Hepatocyte (in vitro differentiated cells): ENCODE measurements at regions not wholly inside any gene's neighbourhood (a gene's known extent, or its start where the extent isn't known, plus 50 kb on each side); places are given as distances from the start of the nearest gene placed in this dataset.

ENCODE experiments used
- DNase-seq: peaks from one replicate; pipeline ENCODE4 v3.0.0-alpha.2; 2016; ENCODE audit warnings: low spot score
- H2AFZ ChIP-seq: fragments of 200-600 bp; sonication (generic); 2 replicates; pipeline ENCODE4 v1.6.0; 2016; ENCODE audit warnings: antibody characterized with exemption, mild to moderate bottlenecking
- H3K27ac ChIP-seq: fragments of 200-600 bp; sonication (generic); 2 replicates; pipeline ENCODE4 v1.5.1; 2016; ENCODE audit warnings: mild to moderate bottlenecking
- H3K27me3 ChIP-seq: fragments of 200-600 bp; sonication (generic); 2 replicates; pipeline ENCODE4 v1.6.1; 2016
- H3K36me3 ChIP-seq: fragments of 200-600 bp; sonication (generic); replicated peaks from 2 replicates; pipeline ENCODE4 v1.5.1; 2016; ENCODE audit warnings: low read depth; ENCODE audit not compliant: insufficient read depth
- H3K4me1 ChIP-seq: fragments of 200-600 bp; sonication (generic); 2 replicates; pipeline ENCODE4 v1.5.1; 2016; ENCODE audit warnings: mild to moderate bottlenecking, moderate library complexity; ENCODE audit not compliant: insufficient read depth
- H3K4me2 ChIP-seq: fragments of 200-600 bp; sonication (generic); 2 replicates; pipeline ENCODE4 v1.6.0; 2016
- H3K4me3 ChIP-seq: fragments of 200-600 bp; sonication (generic); 2 replicates; pipeline ENCODE4 v1.5.1; 2016; ENCODE audit warnings: mild to moderate bottlenecking
- H3K79me2 ChIP-seq: fragments of 200-600 bp; sonication (generic); 2 replicates; pipeline ENCODE4 v1.6.0; 2017; ENCODE audit warnings: mild to moderate bottlenecking
- H3K9me2 ChIP-seq: fragments of 200-600 bp; sonication (generic); replicated peaks from 2 replicates; pipeline ENCODE4 v1.6.0; 2017; ENCODE audit warnings: mild to moderate bottlenecking; ENCODE audit not compliant: insufficient read depth
- H3K9me3 ChIP-seq: fragments of 200-600 bp; sonication (generic); 2 replicates; pipeline ENCODE4 v1.5.1; 2016; ENCODE audit warnings: low read depth, mild to moderate bottlenecking
- H4K20me1 ChIP-seq: fragments of 200-600 bp; sonication (generic); 2 replicates; pipeline ENCODE4 v1.6.0; 2016; ENCODE audit warnings: mild to moderate bottlenecking; ENCODE audit not compliant: insufficient read depth, poor library complexity, severe bottlenecking
- CTCF ChIP-seq: fragments of 200-600 bp; sonication (generic); IDR thresholded peaks from 2 replicates; pipeline ENCODE4 v1.5.1; 2016; ENCODE audit warnings: antibody characterized with exemption, mild to moderate bottlenecking; ENCODE audit not compliant: poor library complexity
- EZH2 ChIP-seq: fragments of 200-600 bp; sonication (generic); IDR thresholded peaks from 2 replicates; pipeline ENCODE4 v1.6.1; 2016; ENCODE audit warnings: antibody characterized with exemption, mild to moderate bottlenecking, borderline replicate concordance
- EZH2phosphoT487 ChIP-seq: fragments of 200-600 bp; sonication (generic); IDR thresholded peaks from one replicate; pipeline ENCODE4 v1.6.1; 2018; ENCODE audit warnings: antibody characterized with exemption, mild to moderate bottlenecking, low read depth, moderate library complexity; ENCODE audit not compliant: unreplicated experiment, severe bottlenecking
- WGBS: methylation state at CpG from one replicate; pipeline ENCODE4 v1.1.6; 2016; ENCODE audit warnings: low lambda C conversion rate; ENCODE audit errors: missing lambda C conversion rate; 5-methylcytosine and 5-hydroxymethylcytosine counted together

- no peak overlapping the region for H3K27ac ChIP-seq
- H3K4me2 ChIP-seq, result no peak overlapping the region
- H3K9me2 ChIP-seq, result no peaks in the 10 kb centered on the region
- no peaks in the 10 kb centered on the region for H3K79me2 ChIP-seq
- TF ChIP-seq EZH2phosphoT487 (no peak), CTCF (no peak), EZH2 (no peak)
- H3K9me3 ChIP-seq, result no peaks in the 10 kb centered on the region
- no peaks in the 10 kb centered on the region for H3K27me3 ChIP-seq
- H2AFZ ChIP-seq, result no peak overlapping the region
- H4K20me1 ChIP-seq, result no peaks in the 10 kb centered on the region
- 89% methylated on average over 7 of the region's 7 CpGs for WGBS
- no peak for DNase-seq
- H3K36me3 ChIP-seq, result no peaks in the 10 kb centered on the region
- H3K4me1 ChIP-seq, result no peaks in the 10 kb centered on the region
- H3K4me3 ChIP-seq, result no peak overlapping the region
Observed at GRCh38 chr2:9681427-9681817, 50.6 kb upstream of the YWHAQ start.

DNA sequence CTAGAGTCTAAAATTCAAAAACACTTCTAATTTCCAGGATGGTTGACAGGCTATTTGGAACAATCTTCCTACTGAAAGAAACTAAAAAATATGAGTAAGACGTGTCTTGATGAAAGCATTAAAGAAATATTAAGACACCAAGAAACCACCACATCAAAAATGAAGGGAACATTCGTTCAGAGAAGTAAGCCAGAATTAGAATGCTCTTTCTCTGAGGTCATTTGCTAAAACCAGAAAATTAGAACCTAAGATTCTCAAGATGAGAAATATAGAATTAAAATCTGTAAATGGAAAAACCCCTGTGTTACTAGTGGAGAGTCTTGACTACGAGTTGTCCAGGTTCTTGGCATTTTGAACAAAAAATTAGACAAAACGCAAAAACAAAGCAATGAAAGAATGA lies 54.8 kb upstream of the YWHAQ start:
- no peak for DNase-seq
- no peak overlapping the region for H3K27ac ChIP-seq
- no peak overlapping the region for H3K4me2 ChIP-seq
- TF ChIP-seq EZH2 (no peak), CTCF (no peak), EZH2phosphoT487 (no peak)
- no peaks in the 10 kb centered on the region for H4K20me1 ChIP-seq
- H3K4me1 ChIP-seq, result no peaks in the 10 kb centered on the region
- H3K79me2 ChIP-seq, result no peaks in the 10 kb centered on the region
- no peak overlapping the region for H3K4me3 ChIP-seq
- no peak overlapping the region for H2AFZ ChIP-seq
- no peaks in the 10 kb centered on the region for H3K36me3 ChIP-seq
- 95% methylated on average over 4 of the region's 4 CpGs for WGBS
- H3K9me2 ChIP-seq, result no peaks in the 10 kb centered on the region
- no peaks in the 10 kb centered on the region for H3K9me3 ChIP-seq
- H3K27me3 ChIP-seq, result no peaks in the 10 kb centered on the region

DNA sequence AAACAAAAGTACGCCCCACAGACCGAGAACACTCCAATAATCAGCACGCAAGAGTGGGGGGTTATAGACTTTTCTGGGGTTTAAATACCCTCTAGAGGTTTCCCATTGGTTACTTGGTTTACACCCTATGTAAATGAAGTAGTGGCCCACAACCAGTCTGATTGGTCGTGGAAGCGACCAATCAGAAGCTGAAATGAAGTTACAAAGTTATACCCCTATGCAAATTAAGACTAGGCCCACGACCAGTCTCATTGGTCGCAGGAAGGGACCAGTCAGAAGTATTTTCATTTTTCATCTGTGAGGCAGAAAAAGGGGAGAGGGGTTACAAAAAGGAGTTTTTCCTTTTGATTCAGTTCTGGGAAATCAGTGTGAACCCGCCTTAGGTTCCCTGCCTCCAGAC lies 55.3 kb upstream of the YWHAQ start:
- Histone ChIP-seq H3K27ac (no peak overlapping the region), H3K27me3 (no peaks in the 10 kb centered on the region), H3K4me2 (no peak overlapping the region), H3K4me1 (no peaks in the 10 kb centered on the region), H3K4me3 (no peak overlapping the region), H3K9me3 (no peaks in the 10 kb centered on the region), H3K36me3 (no peaks in the 10 kb centered on the region), H2AFZ (no peak overlapping the region), H4K20me1 (no peaks in the 10 kb centered on the region), H3K79me2 (no peaks in the 10 kb centered on the region), H3K9me2 (no peaks in the 10 kb centered on the region)
- no peak for TF ChIP-seq CTCF
- no peak for DNase-seq
- WGBS, result 88% methylated on average over 8 of the region's 8 CpGs

- Histone ChIP-seq H3K9me2 (no peaks in the 10 kb centered on the region), H3K36me3 (no peaks in the 10 kb centered on the region), H3K79me2 (no peaks in the 10 kb centered on the region), H3K4me3 (no peak overlapping the region), H3K27ac (no peak overlapping the region), H2AFZ (no peak overlapping the region), H3K9me3 (no peaks in the 10 kb centered on the region), H3K27me3 (no peaks in the 10 kb centered on the region), H3K4me1 (no peaks in the 10 kb centered on the region), H3K4me2 (no peak overlapping the region), H4K20me1 (no peaks in the 10 kb centered on the region)
- no peak for TF ChIP-seq EZH2
- TF ChIP-seq EZH2phosphoT487, result no peak
- no peak for TF ChIP-seq CTCF
- DNase-seq, result no peak
- 86% methylated on average over 7 of the region's 7 CpGs for WGBS
Observed at GRCh38 chr2:9690252-9690651, 59.5 kb upstream of the YWHAQ start.
